Endodermal cell (in vitro differentiated cells): ENCODE measurements at regions not wholly inside any gene's neighbourhood (a gene's known extent, or its start where the extent isn't known, plus 50 kb on each side); places are given as distances from the start of the nearest gene placed in this dataset.

Experiments used
- DNase-seq: peaks from one replicate; pipeline ENCODE4 v3.0.0-alpha.2; 2017
- H3K27ac ChIP-seq: 2 replicates; pipeline ENCODE4 v1.5.1; 2013; ENCODE audit warnings: mild to moderate bottlenecking, low read depth, low read length, moderate library complexity
- H3K27me3 ChIP-seq: 2 replicates; pipeline ENCODE4 v1.6.1; 2013; ENCODE audit warnings: mild to moderate bottlenecking, low read length, moderate library complexity; ENCODE audit not compliant: insufficient read depth, control insufficient read depth, poor library complexity, severe bottlenecking
- H3K36me3 ChIP-seq: 2 replicates; pipeline ENCODE4 v1.7.0; 2013; ENCODE audit warnings: mild to moderate bottlenecking, low read length, moderate library complexity; ENCODE audit not compliant: control insufficient read depth, insufficient read depth
- H3K4me1 ChIP-seq: one replicate; pipeline ENCODE4 v1.7.0; 2013; ENCODE audit warnings: low read length; ENCODE audit not compliant: control insufficient read depth, insufficient read depth
- H3K4me3 ChIP-seq: 2 replicates; pipeline ENCODE4 v1.5.1; 2013; ENCODE audit warnings: mild to moderate bottlenecking, low read length, moderate library complexity
- H3K9ac ChIP-seq: 2 replicates; pipeline ENCODE4 v1.6.1; 2013; ENCODE audit warnings: mild to moderate bottlenecking, low read length, moderate library complexity; ENCODE audit not compliant: poor library complexity, severe bottlenecking; ENCODE audit errors: extremely low read depth
- H3K9me3 ChIP-seq: 2 replicates; pipeline ENCODE4 v1.6.1; 2013; ENCODE audit warnings: mild to moderate bottlenecking, low read length, moderate library complexity; ENCODE audit not compliant: control insufficient read depth
- H3K27ac Mint-ChIP-seq: 2 replicates; pipeline ENCODE4 v1.8.0; 2020; ENCODE audit warnings: mixed read lengths
- H3K27me3 Mint-ChIP-seq: 2 replicates; pipeline ENCODE4 v1.8.0; 2021; ENCODE audit warnings: mild to moderate bottlenecking, mixed read lengths; ENCODE audit not compliant: insufficient read depth
- H3K36me3 Mint-ChIP-seq: 2 replicates; pipeline ENCODE4 v1.8.0; 2020; ENCODE audit warnings: low read depth, mixed read lengths
- H3K4me1 Mint-ChIP-seq: 2 replicates; pipeline ENCODE4 v1.8.0; 2020; ENCODE audit warnings: mixed read lengths
- H3K4me3 Mint-ChIP-seq: 2 replicates; pipeline ENCODE4 v1.8.0; 2020; ENCODE audit warnings: mild to moderate bottlenecking, moderate library complexity, mixed read lengths
- H3K9me3 Mint-ChIP-seq: 2 replicates; pipeline ENCODE4 v1.8.0; 2020; ENCODE audit warnings: mild to moderate bottlenecking, mixed read lengths
- WGBS, 2 experiments: methylation state at CpG; one replicate each; pipeline versions ENCODE4 v1.1.5 to v1.1.7; 2013; ENCODE audit warnings: missing lambda C conversion rate in 2 of 2, mixed read lengths in 1 of 2; ENCODE audit not compliant: insufficient coverage in 1 of 2, insufficient read length in 1 of 2; 5-methylcytosine and 5-hydroxymethylcytosine counted together
- TF ChIP-seq, protein P1 (sequence below): fragments of 200-600 bp; sonication (generic); conservative IDR thresholded peaks from 2 replicates; pipeline ENCODE4 v1.5.0; 2021; ENCODE audit warnings: antibody characterized with exemption, mild to moderate bottlenecking

DNA sequence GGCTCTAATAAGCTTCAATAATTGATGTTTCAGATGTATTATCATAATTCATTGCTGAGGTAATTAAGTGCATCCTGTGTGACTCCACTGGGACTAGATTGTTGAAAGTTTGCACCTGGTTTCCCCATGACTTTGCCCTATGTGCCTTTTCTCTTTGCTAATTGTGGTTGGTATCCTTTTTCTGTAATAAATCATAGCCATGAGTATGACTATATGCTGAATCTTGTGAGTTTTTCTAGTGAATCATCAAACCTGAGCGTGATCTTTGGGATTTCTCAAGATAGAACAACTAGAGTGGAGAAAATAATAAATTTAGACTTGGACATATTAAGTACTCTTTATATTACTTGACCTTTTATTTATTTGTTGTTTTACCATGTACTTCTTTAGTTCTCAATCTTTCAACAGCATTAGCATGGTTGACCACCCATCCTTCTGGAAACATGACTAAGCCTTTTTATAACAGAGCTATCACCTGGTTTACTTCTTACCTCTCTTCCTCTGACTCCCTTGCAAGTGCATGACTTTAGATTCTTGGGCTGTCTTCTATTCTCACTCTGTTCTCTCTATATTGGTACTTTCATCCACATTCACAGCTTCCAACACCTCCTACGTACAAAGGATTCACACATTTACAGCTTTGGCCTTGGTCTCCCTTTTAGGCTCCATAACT is 239.6 kb upstream of the TAS2R1 start:
- WGBS, 2 experiments: 93 to 100% methylated on average over 1 to 2 of the region's 2 CpGs
- Histone ChIP-seq H3K27ac (no peak overlapping the region), H3K9ac (no peak overlapping the region), H3K4me3 (peak overlapping the region; percentile 72), H3K27me3 (no peaks in the 10 kb centered on the region), H3K4me1 (no peaks in the 10 kb centered on the region), H3K9me3 (peaks cover 81% of the 10 kb centered on the region), H3K36me3 (no peaks in the 10 kb centered on the region)
- DNase-seq: no peak
- H3K36me3 Mint-ChIP-seq: peaks cover 33% of the 10 kb centered on the region
- peaks cover 8% of the 10 kb centered on the region for H3K4me1 Mint-ChIP-seq
- no peak overlapping the region for H3K27ac Mint-ChIP-seq
- H3K9me3 Mint-ChIP-seq: peaks cover 92% of the 10 kb centered on the region
- H3K27me3 Mint-ChIP-seq: no peaks in the 10 kb centered on the region
- TF ChIP-seq, protein P1, sequence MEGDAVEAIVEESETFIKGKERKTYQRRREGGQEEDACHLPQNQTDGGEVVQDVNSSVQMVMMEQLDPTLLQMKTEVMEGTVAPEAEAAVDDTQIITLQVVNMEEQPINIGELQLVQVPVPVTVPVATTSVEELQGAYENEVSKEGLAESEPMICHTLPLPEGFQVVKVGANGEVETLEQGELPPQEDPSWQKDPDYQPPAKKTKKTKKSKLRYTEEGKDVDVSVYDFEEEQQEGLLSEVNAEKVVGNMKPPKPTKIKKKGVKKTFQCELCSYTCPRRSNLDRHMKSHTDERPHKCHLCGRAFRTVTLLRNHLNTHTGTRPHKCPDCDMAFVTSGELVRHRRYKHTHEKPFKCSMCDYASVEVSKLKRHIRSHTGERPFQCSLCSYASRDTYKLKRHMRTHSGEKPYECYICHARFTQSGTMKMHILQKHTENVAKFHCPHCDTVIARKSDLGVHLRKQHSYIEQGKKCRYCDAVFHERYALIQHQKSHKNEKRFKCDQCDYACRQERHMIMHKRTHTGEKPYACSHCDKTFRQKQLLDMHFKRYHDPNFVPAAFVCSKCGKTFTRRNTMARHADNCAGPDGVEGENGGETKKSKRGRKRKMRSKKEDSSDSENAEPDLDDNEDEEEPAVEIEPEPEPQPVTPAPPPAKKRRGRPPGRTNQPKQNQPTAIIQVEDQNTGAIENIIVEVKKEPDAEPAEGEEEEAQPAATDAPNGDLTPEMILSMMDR: no peak
- H3K4me3 Mint-ChIP-seq: no peak overlapping the region

DNA sequence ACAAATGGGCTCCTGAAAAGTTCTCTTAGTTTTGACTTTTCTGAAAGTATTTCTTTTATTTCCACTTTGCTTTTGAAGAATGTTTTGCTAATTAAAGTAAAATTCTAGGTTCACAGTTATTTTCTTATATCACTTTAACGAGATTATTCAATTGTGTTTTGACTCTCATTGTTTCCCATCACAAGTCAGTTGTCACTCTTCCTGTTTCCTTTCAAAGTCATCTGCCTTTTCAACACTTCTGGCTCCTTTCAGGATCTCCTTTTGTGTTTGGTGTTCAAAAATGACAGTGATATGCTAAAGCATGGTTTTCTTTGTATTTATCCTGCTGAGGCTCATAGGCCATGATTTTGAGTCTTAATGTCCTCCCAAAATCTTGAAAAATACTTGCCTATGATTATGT is 235.4 kb upstream of the TAS2R1 start:
- H3K9ac ChIP-seq: no peak overlapping the region
- peaks cover 76% of the 10 kb centered on the region for H3K9me3 ChIP-seq
- no peaks in the 10 kb centered on the region for H3K27me3 ChIP-seq
- H3K4me1 Mint-ChIP-seq: peaks cover 13% of the 10 kb centered on the region
- no peaks in the 10 kb centered on the region for H3K36me3 ChIP-seq
- TF ChIP-seq, protein P1: no peak
- H3K4me3 ChIP-seq: peak overlapping the region; percentile 46
- H3K9me3 Mint-ChIP-seq: peaks cover 73% of the 10 kb centered on the region
- H3K27ac Mint-ChIP-seq: no peak overlapping the region
- H3K4me1 ChIP-seq: peaks cover 3% of the 10 kb centered on the region
- no peaks in the 10 kb centered on the region for H3K27me3 Mint-ChIP-seq
- no peak for DNase-seq
- H3K4me3 Mint-ChIP-seq: no peak overlapping the region
- H3K36me3 Mint-ChIP-seq: peaks cover 34% of the 10 kb centered on the region
- 86% methylated on average over 1 of the region's 1 CpG; no CpG with 5 or more reads in 1 of the 2 experiments for WGBS, 2 experiments
- no peak overlapping the region for H3K27ac ChIP-seq

DNA sequence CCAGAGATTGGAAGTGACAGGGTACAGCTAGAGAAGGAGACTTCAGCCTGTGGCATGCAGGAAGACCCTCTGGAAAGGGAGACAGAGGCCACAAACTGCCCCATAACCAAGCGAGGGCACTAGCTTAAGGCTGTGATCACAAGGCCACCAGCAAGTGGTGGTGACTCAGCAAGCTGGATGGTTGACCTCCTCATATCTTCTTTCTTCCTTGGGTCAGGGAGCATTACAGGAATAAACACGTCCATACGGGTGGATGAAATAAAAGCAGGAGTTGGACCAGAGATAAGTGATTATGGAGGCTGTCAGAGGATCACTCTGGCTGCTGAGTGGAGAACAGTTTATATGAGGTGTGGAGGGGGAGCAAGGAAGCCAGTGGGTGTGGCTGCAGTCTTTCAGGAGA is 234.6 kb upstream of the TAS2R1 start:
- Mint-ChIP-seq H3K27ac (no peak overlapping the region), H3K4me3 (no peak overlapping the region), H3K4me1 (peaks cover 13% of the 10 kb centered on the region), H3K27me3 (no peaks in the 10 kb centered on the region), H3K36me3 (peaks cover 34% of the 10 kb centered on the region), H3K9me3 (peaks cover 65% of the 10 kb centered on the region)
- DNase-seq: no peak
- Histone ChIP-seq H3K36me3 (no peaks in the 10 kb centered on the region), H3K27ac (no peak overlapping the region), H3K9ac (no peak overlapping the region), H3K9me3 (peaks cover 68% of the 10 kb centered on the region), H3K4me3 (peak overlapping the region; percentile 46), H3K27me3 (no peaks in the 10 kb centered on the region), H3K4me1 (peaks cover 3% of the 10 kb centered on the region)
- WGBS, 2 experiments: 91 to 100% methylated on average over 2 to 3 of the region's 3 CpGs
- TF ChIP-seq, protein P1: no peak
